GM18517 (cell line): ENCODE measurements at regions not wholly inside any gene's neighbourhood (a gene's known extent, or its start where the extent isn't known, plus 50 kb on each side); places are given as distances from the start of the nearest gene placed in this dataset.

Experiments used
- ATAC-seq: cut with Tn5 transposase; IDR thresholded peaks from one replicate; pipeline ENCODE4 v1.9.1; 2021; ENCODE audit warnings: mild to moderate bottlenecking, moderate library complexity; ENCODE audit not compliant: unreplicated experiment

DNA sequence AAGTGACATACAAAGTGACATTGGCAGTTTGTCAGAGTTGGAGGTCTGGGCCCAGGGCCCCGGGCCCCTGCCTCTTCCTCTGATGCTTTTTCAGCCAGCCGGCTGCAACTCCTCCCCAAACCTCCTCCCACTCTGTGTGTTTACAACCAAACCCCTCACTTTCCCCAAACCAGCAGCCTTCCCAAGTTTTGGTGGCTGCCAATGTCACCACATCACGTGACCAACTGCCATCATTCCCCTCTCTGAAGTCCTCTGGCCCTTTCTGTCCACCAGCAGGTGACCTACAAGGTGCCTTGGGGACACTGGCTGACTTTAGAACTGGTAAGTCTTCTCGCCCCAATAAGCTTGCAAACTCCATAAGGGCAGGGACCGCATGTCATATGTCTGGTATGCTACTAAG, 357.7 kb downstream of the BCOR start:
- no peak for ATAC-seq

DNA sequence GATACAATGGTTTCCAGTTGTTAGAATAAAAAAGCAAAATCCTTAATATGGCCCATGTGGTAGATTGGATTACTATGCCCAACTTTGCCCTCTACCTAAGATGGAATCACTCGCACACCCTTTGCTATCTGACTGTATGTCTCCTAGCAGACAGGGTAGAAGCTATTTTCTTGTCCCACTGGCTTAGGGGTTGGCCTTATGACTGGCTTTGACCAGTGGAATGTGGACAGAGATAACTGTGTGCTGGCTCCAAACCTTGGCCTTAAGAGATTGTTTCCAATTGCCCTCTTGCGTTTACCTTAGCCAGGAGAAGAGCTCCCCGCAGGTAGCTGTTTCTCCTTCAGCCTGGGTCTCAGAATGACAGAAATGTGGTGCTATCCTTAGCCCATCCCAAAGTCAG, 355.9 kb downstream of the BCOR start:
- no peak for ATAC-seq

DNA sequence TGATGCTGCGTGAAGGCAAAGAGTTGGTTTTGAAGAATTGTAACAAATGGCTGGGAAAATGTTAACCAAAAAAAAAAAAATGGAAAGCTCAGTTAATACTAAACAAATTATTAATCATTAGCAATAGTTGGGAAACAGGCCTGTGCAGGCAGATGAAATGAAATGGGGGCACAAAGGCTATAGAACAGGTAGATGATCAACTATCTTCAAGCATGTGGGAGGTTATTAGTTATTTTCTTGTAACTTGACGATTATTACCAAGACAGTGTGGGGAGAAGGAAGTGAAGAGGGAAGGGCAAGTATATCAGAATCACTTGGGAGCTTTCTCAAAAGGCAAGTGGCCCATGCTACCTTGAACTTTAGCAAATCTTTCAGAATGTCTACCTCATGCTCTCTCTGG, 351.9 kb downstream of the BCOR start:
- ATAC-seq, result no peak

DNA sequence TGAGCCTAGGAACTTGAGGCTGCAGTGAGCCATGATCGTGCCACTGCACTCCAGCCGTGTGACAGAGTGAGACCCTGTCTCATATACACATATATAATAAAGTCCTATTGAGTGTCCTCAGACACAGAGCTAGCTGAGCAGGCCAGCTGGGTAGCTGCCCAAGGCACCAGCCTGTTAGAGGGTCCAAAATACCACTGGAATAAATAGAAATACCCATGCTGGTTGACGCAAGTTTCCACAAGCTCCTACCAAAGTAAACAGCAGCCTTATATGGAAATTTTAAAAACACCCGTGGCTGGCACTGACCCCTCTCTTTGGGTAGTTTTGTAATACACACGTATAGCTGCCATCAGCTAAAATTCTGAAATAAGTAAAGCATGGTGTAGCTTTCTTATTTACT, 348.6 kb downstream of the BCOR start:
- ATAC-seq, result no peak

DNA sequence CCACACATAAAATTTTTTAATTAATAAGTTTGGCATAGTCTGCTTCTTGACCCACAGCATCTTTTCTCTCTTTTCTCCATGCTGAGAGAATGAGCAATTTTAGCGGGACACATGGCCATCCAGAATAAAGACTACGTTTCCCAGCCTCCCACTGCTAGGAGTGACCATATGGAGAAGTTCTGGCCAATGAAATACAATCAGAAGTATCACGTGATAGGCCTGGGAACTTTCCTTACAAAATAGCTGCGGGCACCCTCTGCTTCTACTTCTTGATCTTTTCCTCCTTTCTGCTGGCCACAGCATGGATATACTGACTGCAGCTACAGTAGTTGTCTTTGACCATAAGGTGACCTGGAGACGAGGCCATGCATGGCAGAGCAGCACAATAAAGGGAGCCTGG, 348.0 kb downstream of the BCOR start:
- no peak for ATAC-seq

DNA sequence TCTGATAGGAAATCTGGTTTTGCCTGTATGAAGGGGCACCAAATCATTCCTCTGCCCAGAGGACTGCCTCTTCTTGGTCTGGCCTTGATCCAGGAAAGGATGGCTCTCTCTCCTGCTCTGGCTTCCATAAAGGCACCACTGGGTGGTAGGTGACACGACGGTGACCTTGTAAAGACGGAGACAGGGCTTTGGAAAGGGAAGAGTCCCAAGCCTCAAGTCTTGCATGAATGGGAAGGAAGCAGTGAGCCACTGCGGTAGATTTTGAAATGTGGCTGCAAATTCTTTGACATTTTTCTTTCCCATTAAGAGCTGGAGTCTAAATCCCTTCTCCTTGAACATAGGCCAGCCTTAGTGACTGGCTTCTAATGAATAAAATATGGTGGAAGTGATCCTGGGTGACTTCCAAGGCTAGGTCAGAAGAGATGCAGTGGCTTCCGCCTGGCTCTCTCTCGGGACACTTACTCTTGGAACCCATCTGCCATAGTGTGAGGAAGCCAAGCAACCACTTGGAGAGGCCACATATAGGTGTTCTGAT, 347.4 kb downstream of the BCOR start:
- no peak for ATAC-seq

DNA sequence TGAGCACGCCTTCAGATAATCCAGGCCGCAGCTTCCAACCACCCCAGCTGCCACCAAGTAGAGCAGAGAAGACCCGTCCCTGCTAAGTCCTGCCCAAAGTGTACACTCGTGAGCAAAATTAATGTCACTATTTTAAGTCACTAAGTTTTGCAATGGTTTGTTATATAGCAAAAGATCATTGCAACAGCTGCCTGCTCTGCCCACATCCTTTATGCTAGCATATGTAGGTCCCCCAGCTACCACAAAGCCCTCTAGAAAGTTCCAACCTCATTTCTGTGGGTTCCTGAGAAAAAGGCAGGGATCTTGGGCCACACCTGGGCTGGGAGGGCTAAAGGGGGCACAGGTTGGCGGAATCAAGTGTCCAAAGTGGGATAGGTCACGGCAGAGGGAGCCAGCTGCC, 346.9 kb downstream of the BCOR start:
- no peak for ATAC-seq

DNA sequence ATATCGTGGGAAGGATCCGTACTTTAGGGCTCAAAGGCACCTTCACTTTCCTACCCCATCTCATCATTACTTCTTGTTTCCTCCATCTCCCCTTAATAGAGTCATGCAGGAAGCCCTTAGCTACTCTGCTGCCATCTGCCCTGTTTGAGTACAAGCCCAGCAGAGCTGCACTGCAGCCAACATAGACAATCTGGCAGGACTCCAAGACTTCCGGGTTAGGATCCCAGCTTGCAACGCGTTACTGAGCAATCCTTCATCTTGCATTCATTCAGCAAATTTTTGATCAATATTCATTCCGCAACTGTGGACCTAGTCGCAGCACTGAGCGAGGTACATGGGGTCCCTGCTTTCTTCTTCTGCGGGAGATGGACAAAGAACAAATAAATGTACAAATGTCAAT, 344.9 kb downstream of the BCOR start:
- no peak for ATAC-seq

DNA sequence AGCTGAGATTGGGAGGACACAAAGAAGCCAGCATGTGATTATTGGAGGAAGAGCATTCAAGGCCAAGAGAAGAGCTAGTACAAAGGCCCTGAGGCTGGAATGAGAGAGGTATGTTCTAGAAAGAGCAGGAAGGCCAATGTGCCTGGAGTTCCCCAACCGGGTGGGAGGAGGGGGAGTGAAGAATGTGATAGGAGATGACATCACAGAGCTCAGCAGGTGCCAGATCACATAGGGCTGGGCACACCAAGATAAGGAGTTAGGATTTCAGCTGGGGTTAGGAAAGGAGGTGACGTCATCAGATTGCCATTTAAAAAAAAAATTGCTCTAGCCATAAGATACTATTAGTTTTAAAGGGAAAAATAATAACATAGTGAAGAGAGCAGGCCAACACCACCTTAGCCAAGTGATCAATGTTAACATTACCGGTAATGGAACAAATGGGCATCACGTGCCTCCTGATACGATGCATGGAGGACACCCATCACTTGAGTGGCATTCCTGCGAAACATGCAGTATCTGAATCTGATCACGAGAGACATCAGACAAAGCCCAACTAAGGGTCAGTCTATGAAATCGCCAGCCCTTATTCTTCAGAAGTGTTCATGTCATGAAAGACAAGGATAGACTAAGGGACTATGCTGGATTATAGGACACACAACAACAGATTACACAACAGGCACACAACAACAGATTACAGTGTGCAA, 344.3 kb downstream of the BCOR start:
- no peak for ATAC-seq

DNA sequence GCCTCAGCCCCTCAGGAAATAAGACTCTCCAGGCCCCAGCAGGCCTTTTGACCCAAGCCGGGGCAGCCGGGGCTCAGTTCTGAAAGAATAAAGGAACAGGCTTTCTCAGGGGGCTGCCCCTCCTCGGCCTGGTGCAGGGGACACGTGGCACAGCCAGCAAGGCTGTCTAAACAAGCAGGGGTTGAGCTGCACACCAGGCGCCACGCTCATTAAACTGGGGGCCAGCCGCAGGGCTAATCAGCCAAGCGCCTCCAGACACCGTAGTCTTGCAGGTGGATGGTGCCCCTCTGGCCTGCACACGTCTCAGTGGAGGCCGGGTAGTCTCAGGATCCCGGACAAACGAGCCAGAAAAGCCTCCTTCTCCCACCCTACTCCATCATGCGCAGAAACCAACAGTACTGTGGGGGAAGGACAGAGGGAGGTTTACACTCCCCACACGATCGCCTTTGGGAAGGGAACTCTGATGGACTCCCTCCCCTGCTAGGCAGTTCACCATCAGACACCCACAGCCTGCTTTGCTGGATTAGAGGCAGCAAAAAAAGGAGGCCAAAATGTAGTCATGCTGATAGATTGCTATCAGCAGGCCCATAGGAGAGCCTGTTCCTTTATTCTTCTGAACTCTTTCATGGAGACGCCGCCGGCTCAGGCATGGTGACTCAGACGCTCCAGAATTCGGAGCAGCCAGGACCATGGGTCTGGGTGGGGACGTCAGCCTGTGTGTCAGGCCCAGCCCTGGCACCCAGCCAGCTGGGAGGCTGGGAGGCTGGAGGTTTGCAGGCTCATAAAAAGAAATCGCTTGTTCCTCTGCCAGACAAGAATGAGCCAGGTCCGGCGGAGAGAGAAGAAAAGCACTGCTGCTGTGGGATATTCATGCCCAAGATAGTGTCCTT, 342.4 kb downstream of the BCOR start:
- ATAC-seq, result no peak

DNA sequence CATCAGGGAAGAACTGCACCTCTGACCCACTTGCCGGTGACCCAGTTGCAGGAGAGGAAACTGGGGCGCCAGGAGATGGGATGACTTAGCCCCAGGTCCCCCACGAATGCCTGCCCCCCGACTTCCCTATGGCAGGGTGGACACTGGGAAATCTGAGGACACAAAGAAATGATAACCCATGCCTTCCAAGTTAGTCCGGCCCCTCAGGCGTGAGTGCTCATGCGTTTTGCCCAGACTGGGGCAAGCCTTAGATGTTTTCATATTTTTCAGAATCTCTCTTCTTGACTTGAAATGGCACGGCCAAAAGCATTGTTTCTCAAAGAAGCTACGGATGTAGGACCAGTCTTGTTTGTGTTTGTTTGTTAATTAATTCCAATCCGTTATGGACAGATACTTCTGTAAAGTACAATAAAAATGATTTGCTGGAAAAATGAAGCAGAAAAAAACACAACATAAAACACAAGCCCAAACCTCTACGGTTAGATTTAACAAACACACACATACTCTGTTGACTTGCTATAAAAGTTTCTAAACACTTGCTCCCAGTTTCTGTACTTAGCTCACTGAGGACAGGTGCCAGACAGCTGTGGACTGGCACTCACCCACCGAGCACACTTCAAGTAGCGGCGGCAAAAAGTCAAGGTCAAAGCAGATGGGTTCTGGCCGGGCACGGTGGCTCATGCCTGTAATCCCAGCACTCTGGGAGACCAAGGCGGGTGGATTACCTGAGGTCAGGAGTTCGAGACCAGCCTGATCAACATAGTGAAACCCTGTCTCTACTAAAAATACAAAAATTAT, 341.5 kb downstream of the BCOR start:
- no peak for ATAC-seq

DNA sequence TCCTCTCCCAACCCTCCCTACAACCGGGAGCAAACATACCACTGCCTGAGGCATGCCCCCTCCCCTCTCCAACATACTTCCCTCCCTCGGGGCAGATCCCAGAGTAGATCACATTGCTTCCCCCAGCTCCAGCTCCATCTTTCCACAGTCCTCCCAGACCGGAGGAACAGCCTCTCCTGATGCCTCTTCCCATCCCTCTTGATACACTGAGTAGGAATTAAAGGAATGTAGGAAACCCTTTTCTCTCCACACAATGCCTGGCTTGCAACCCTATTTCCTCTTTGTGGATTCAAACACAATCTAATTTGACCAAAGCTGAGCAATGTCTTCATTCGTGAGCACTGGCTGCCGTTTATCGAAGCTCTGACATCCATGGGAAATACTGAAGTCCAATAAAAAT, 339.8 kb downstream of the BCOR start:
- ATAC-seq, result no peak

DNA sequence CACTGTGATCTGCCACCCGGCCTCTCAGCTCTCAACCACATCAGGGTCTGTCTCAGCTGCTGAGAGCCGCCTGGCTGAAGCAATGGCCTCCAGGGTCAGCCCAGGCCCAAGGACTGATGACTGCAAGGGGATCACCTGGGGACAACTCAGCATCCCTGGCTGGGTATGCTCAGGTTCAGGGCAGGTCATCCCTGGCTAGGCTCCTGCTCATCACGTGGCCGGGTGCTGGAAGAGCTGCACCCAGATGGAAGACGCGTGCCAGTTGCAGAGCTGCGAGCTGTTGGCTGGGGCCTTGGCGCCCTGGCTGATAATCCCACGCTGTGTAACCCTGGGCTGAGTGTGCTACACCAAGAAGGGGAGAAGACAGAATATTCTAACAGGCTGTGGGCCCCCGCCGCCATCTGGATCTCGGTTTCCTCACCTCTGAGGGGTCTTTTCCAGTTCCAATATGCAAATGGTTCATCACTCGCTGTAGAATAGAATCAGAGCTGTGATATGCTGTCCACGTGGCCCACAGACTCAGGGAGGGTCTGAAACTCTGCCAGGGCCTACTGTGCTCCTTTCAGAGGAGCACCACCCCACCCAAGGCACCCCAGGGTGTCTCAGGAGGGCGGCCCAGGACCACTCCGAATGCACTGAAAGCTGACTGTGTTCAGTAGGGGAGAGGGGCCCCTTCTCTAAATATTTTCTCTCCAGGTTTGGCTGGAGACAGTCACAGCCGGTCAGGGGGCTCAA, 338.8 kb downstream of the BCOR start:
- ATAC-seq, result no peak

DNA sequence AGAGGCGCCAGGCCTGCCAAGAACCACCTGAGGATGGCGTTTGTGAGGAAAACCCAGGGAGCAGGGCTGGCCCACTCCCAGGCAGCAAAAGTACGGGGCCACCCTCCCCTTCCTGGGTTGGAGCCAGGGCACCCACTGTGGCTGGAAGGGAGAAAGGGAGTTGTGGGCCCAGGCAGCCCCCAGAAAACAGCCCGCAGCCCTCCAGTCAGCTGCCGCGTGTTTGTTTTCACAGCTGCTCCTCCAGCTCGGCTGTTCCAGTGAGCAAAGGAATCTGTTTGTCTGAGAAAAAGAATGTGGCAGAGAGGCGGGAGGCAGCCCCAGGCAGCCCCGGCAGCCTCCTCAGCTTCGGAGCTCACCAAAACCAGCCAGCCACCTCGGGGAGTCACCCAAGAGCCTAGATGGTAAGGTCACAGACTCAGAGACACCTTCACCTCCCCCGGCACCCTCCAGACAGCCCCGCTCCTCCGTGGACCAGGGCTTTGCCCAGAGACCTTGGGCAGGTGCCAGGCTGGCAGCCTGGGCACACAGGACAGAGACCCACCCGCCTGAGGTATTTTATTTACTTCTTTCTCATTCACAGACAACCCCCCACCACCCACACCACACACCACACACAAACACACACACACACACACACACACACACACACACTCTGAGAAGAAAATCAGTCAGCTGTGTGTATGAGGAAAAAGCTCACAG, 338.1 kb downstream of the BCOR start:
- no peak for ATAC-seq

DNA sequence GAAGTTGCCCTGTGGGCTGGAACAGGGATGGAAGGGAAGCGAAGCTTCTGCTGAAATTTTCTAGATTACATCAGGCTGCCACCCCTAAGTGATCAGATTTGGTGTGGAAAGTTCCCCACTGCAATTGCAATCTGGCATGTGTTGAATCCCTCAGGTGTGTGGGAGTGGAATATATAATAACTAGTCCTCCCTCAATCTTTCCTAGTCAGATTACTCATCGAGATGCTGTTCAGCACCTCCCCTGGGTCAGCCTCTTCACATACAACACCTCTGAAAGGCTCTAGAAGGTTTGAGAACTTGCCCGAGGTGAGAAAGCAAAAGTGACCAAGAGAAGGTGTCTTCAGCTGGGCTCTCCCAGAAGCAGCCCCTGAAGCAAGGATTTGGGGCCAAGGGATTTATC, 336.8 kb downstream of the BCOR start:
- ATAC-seq, result no peak

DNA sequence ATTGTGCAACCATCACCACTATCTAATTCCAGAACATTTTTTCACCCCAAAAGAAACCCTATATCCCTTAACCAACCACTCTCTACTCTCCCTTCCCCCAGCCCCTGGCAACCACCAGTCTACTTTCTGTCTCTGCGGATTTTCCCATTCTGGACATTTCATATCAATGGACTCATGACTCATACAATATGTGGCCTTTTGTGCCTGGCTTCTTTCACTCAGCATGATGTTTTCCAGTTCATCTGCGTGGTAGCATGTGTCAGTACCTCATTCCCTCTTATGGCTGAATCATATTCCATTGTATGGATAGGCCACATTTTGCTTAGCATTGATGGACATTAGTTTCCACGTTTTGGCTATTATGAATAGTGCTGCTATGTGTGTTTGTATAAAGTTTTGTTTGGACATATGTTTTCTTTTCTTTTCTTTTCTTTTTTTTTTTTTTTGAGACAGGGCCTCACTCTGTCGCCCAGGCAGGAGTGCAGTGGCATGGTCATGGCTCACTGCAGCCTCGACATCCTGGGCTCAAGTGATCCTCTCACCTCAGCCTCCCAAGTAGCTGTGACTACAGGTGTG, 335.4 kb downstream of the BCOR start:
- ATAC-seq, result no peak

DNA sequence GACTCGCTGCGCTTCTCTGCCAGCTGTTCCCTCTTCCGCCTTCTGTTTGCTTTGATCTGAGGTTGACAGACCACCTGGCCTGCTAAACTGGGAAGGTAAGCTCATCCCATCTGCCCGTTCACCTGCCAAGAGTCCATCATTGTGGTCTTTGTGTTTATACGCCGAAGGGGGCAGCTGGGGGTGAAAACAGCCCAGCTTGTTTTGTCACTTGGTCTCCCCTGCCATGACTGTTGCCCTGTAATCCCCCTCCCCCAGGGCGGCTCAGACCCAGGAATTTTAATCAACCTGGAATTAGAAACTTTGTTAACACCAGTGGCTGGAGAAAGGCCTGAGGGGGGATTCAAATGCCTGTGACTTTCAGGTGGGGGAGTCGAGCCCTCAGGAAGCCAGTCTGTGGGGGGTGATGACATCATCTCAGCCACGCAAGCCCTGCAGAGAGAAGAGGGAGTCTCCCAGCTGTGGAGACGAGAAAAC, 333.3 kb downstream of the BCOR start:
- ATAC-seq, result no peak

DNA sequence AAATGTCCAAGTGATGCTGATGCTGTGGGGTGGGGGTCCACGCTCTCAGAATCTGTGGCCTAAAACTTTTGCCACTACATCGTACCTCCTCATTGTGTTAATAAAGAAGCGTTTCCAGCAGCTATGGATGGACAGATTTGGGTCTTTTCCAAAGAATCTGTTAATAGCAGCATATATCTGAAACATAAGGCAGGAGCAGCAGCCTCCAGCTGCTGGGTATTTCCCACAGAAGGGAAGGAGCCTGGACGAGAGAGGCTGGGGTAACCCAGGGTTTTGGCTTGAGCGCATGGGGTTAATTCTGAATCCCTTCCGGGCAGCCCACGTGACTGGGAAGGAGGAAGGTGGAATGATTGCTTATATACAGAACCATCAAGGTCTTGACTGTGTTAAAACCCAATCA, 332.4 kb downstream of the BCOR start:
- ATAC-seq, result no peak

DNA sequence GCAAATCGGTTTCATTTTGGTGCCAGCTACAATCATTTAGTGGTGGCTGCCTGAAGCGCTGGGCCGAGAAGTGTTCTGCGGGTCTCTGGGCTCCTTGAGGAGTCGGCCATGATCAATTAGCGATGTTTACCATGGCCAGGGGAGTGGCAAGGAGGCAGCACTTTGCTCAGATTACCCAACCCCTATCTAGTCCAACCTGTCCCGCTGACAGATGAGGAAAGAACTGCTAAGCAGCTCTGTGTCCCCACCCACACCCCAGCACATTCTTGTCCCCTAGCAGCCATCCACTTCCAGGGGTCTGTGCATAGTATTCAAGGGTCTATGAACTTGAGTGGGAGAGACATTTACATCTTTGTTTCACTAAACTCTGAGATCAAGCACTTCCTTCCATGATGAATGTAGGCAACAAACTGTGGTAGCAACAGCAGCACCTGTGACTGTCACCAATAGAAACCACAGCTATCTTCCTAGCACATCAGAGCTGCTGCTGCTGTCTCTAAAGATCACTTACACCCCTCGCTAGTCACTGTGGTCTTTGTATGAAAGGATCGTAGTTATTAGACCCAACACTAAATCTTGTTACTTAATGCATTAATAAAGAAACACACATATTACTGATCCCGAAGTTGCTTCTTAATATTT, 331.6 kb downstream of the BCOR start:
- no peak for ATAC-seq
